ENCODE measurements at regions not wholly inside any gene's neighbourhood (a gene's known extent, or its start where the extent isn't known, plus 50 kb on each side); places are given as distances from the start of the nearest gene placed in this dataset.

DNA sequence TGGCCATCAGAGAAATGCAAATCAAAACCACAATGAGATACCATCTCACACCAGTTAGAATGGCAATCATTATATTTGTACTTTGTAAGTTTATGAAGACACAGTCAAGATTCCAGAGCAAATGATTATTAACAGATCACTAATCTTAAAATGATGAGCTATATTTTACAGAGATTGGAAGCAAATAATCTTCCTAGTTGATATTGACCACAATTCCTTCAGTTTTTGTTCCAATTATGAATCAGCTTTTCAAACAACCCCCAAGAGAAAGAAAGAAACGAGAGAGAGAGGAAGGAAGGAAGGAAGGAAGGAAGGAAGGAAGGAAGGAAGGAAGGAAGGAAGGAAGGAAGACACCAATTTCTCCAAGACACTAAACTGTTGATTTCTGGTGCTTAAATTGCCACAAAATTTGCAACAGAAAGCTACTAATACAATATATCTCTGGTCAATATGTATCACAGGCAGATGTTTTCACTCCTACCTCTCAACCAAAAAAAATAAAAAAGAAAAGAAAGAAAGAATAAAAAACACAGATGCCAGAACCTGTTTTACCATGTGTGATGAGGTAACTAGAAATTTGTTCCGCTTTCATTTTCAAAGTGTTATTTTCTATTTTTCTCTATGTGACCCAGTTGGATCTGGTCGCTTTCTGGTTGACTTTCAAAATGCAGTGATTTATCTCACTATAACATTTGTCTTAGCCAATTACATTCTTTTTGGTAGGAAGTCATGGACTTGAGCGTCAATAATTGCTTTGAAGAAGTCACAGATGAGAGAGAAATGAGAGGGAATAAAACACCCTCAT, 1609.6 kb downstream of the SI start:
- in situ Hi-C loops (cut with MboI; ENCODE audit: low sequenced_read_pairs, unreplicated experiment), result no loop called here
- TF ChIP-seq CTCF (IDR thresholded peaks at IDR 0.05; ENCODE audit: borderline replicate concordance, control extremely low read depth, extremely low read depth, insufficient read depth, missing control alignments), result no peak
- DNase-seq (ENCODE audit: low spot score), result no peak

- DNase-seq (ENCODE audit: low spot score), result no peak
- TF ChIP-seq CTCF (IDR thresholded peaks at IDR 0.05; ENCODE audit: borderline replicate concordance, control extremely low read depth, extremely low read depth, insufficient read depth, missing control alignments), result no peak
- in situ Hi-C loops (cut with MboI; ENCODE audit: low sequenced_read_pairs, unreplicated experiment), result no loop called here
Observed at GRCh38 chr3:163462446-163462845, 1615.8 kb downstream of the SI start.

- TF ChIP-seq CTCF (IDR thresholded peaks at IDR 0.05; ENCODE audit: borderline replicate concordance, control extremely low read depth, extremely low read depth, insufficient read depth, missing control alignments), result no peak
- DNase-seq (ENCODE audit: low spot score), result no peak
- in situ Hi-C loops (cut with MboI; ENCODE audit: low sequenced_read_pairs, unreplicated experiment), result no loop called here
Observed at GRCh38 chr3:163450698-163451097, 1627.6 kb downstream of the SI start.

- no peak for DNase-seq (ENCODE audit: low spot score)
- in situ Hi-C loops (cut with MboI; ENCODE audit: low sequenced_read_pairs, unreplicated experiment), result no loop called here
Observed at GRCh38 chr3:163438760-163439159, 1639.5 kb downstream of the SI start.

GRCh38 chr3:163422671-163423070, 1655.6 kb downstream of the SI start:
- in situ Hi-C loops (cut with MboI; ENCODE audit: low sequenced_read_pairs, unreplicated experiment), result no loop called here
- no peak for DNase-seq (ENCODE audit: low spot score)
- no peak for TF ChIP-seq CTCF (IDR thresholded peaks at IDR 0.05; ENCODE audit: borderline replicate concordance, control extremely low read depth, extremely low read depth, insufficient read depth, missing control alignments)

More at GRCh38 chr3:163438760-163439159, 1639.5 kb downstream of the SI start:
- TF ChIP-seq CTCF (IDR thresholded peaks at IDR 0.05; ENCODE audit: borderline replicate concordance, control extremely low read depth, extremely low read depth, insufficient read depth, missing control alignments), result no peak

- TF ChIP-seq CTCF (IDR thresholded peaks at IDR 0.05; ENCODE audit: borderline replicate concordance, control extremely low read depth, extremely low read depth, insufficient read depth, missing control alignments), result no peak
- no peak for DNase-seq (ENCODE audit: low spot score)
- in situ Hi-C loops (cut with MboI; ENCODE audit: low sequenced_read_pairs, unreplicated experiment), result no loop called here
Observed at GRCh38 chr3:163391407-163392181, 1686.7 kb downstream of the SI start.
